H9 (cell line): ENCODE measurements at regions not wholly inside any gene's neighbourhood (a gene's known extent, or its start where the extent isn't known, plus 50 kb on each side); places are given as distances from the start of the nearest gene placed in this dataset.

ENCODE experiments used
- DNase-seq: peaks from one replicate; pipeline ENCODE4 v3.0.0-alpha.2; 2017
- H2AFZ ChIP-seq: one replicate; pipeline ENCODE4 v1.6.1; 2013; ENCODE audit warnings: mild to moderate bottlenecking, low read length, control low read depth, moderate library complexity
- H2AK5ac ChIP-seq: 2 replicates; pipeline ENCODE4 v1.6.1; 2013; ENCODE audit warnings: low read length, control low read depth, mixed read lengths; ENCODE audit not compliant: insufficient read length
- H2BK120ac ChIP-seq: one replicate; pipeline ENCODE4 v1.6.1; 2013; ENCODE audit warnings: low read depth, mild to moderate bottlenecking, low read length, control low read depth, inconsistent platforms; ENCODE audit not compliant: poor library complexity, severe bottlenecking
- H2BK12ac ChIP-seq: 2 replicates; pipeline ENCODE4 v1.6.1; 2013; ENCODE audit warnings: low read length, control low read depth, mixed read lengths, low read depth; ENCODE audit not compliant: insufficient read length
- H2BK15ac ChIP-seq: 2 replicates; pipeline ENCODE4 v1.6.1; 2013; ENCODE audit warnings: low read depth, low read length, control low read depth
- H2BK20ac ChIP-seq: one replicate; pipeline ENCODE4 v1.6.1; 2013; ENCODE audit warnings: low read depth, mild to moderate bottlenecking, low read length, control low read depth, inconsistent platforms; ENCODE audit not compliant: poor library complexity, severe bottlenecking
- H2BK5ac ChIP-seq: 2 replicates; pipeline ENCODE4 v1.6.1; 2013; ENCODE audit warnings: low read length, control low read depth, mixed read lengths; ENCODE audit not compliant: insufficient read length
- H3K14ac ChIP-seq: 2 replicates; pipeline ENCODE4 v1.6.1; 2013; ENCODE audit warnings: low read length, control low read depth; ENCODE audit not compliant: insufficient read depth
- H3K18ac ChIP-seq: 2 replicates; pipeline ENCODE4 v1.6.1; 2013; ENCODE audit warnings: low read depth, mild to moderate bottlenecking, mixed read lengths, low read length, control low read depth; ENCODE audit not compliant: insufficient read length
- H3K23ac ChIP-seq: 2 replicates; pipeline ENCODE4 v1.6.1; 2013; ENCODE audit warnings: low read length, control low read depth, mixed read lengths, low read depth; ENCODE audit not compliant: insufficient read length
- H3K23me2 ChIP-seq: 2 replicates; pipeline ENCODE4 v1.6.1; 2013; ENCODE audit warnings: low read depth, mild to moderate bottlenecking, mixed read lengths, low read length, control low read depth; ENCODE audit not compliant: insufficient read length, poor library complexity, severe bottlenecking
- H3K27ac ChIP-seq: 2 replicates; pipeline ENCODE4 v1.5.1; 2013; ENCODE audit warnings: low read length, control low read depth, mixed read lengths, low read depth; ENCODE audit not compliant: insufficient read length
- H3K27me3 ChIP-seq: 2 replicates; pipeline ENCODE4 v1.6.1; 2013; ENCODE audit warnings: low read length, control low read depth, inconsistent platforms; ENCODE audit not compliant: insufficient read depth
- H3K4ac ChIP-seq: 2 replicates; pipeline ENCODE4 v1.6.1; 2013; ENCODE audit warnings: low read depth, mild to moderate bottlenecking, control low read depth, inconsistent platforms, low read length, moderate library complexity
- H3K4me1 ChIP-seq: 2 replicates; pipeline ENCODE4 v1.6.1; 2013; ENCODE audit warnings: low read length, control low read depth, inconsistent platforms; ENCODE audit not compliant: insufficient read depth
- H3K4me2 ChIP-seq: 2 replicates; pipeline ENCODE4 v1.6.1; 2013; ENCODE audit warnings: low read length, control low read depth, mixed read lengths; ENCODE audit not compliant: insufficient read length, insufficient read depth
- H3K56ac ChIP-seq: 2 replicates; pipeline ENCODE4 v1.6.1; 2013; ENCODE audit warnings: low read depth, mild to moderate bottlenecking, mixed read lengths, low read length, control low read depth; ENCODE audit not compliant: insufficient read length
- H3K79me1 ChIP-seq: 2 replicates; pipeline ENCODE4 v1.6.1; 2013; ENCODE audit warnings: low read depth, mild to moderate bottlenecking, moderate library complexity, low read length, control low read depth, inconsistent platforms; ENCODE audit not compliant: insufficient read depth, poor library complexity, severe bottlenecking
- H3K79me2 ChIP-seq: 2 replicates; pipeline ENCODE4 v1.6.1; 2013; ENCODE audit warnings: low read length, control low read depth, inconsistent platforms; ENCODE audit not compliant: insufficient read depth
- H3K9ac ChIP-seq: 2 replicates; pipeline ENCODE4 v1.6.1; 2013; ENCODE audit warnings: low read length, control low read depth, mixed read lengths; ENCODE audit not compliant: insufficient read length; ENCODE audit errors: extremely low read depth
- H3K9me3 ChIP-seq: one replicate; pipeline ENCODE4 v1.6.1; 2013; ENCODE audit warnings: low read depth, low read length, inconsistent platforms; ENCODE audit not compliant: control insufficient read depth
- H3T11ph ChIP-seq: one replicate; pipeline ENCODE4 v1.6.1; 2013; ENCODE audit warnings: mild to moderate bottlenecking, low read length, control low read depth, inconsistent platforms
- H4K20me1 ChIP-seq: one replicate; pipeline ENCODE4 v1.6.1; 2013; ENCODE audit not compliant: control insufficient read depth, insufficient read length, insufficient read depth
- H4K5ac ChIP-seq: 2 replicates; pipeline ENCODE4 v1.6.1; 2013; ENCODE audit warnings: low read depth, mild to moderate bottlenecking, mixed read lengths, low read length, control low read depth; ENCODE audit not compliant: insufficient read length
- H4K8ac ChIP-seq: replicated peaks from 2 replicates; pipeline ENCODE4 v1.6.1; 2013; ENCODE audit warnings: low read length, control low read depth, mixed read lengths, low read depth; ENCODE audit not compliant: insufficient read length
- H4K91ac ChIP-seq: 2 replicates; pipeline ENCODE4 v1.6.1; 2013; ENCODE audit warnings: low read depth, mild to moderate bottlenecking, moderate library complexity, mixed read lengths, low read length, control low read depth; ENCODE audit not compliant: insufficient read length
- H3K27ac Mint-ChIP-seq, 3 experiments: 2 replicates in 2 of 3; 3 replicates in 1 of 3; pipeline ENCODE4 v1.8.0; 2020 to 2021; ENCODE audit warnings: mixed read lengths in 3 of 3, mild to moderate bottlenecking in 1 of 3, moderate library complexity in 1 of 3
- H3K27me3 Mint-ChIP-seq: 2 replicates; pipeline ENCODE4 v1.8.0; 2021; ENCODE audit warnings: low read depth, mild to moderate bottlenecking, moderate library complexity, mixed read lengths
- H3K36me3 Mint-ChIP-seq, 3 experiments: 2 replicates in 2 of 3; 3 replicates in 1 of 3; pipeline ENCODE4 v1.8.0; 2020 to 2021; ENCODE audit warnings: low read depth in 3 of 3, mixed read lengths in 3 of 3; ENCODE audit not compliant: insufficient read depth in 1 of 3
- H3K4me1 Mint-ChIP-seq, 2 experiments: 2 replicates each; pipeline ENCODE4 v1.8.0; 2020; ENCODE audit warnings: mixed read lengths in 2 of 2
- H3K4me3 Mint-ChIP-seq, 2 experiments: 2 replicates in 1 of 2; 3 replicates in 1 of 2; pipeline ENCODE4 v1.8.0; 2020 to 2021; ENCODE audit warnings: mild to moderate bottlenecking in 2 of 2, mixed read lengths in 2 of 2, moderate library complexity in 1 of 2
- H3K9me3 Mint-ChIP-seq, 2 experiments: 2 replicates in 1 of 2; 3 replicates in 1 of 2; pipeline ENCODE4 v1.8.0; 2020; ENCODE audit warnings: mild to moderate bottlenecking in 2 of 2, mixed read lengths in 2 of 2, moderate library complexity in 1 of 2
- WGBS: extraction: QIAGEN DNeasy Blood & Tissue Kit; methylation state at CpG from one replicate; pipeline ENCODE4 v1.1.7; 2013; ENCODE audit warnings: missing lambda C conversion rate, low lambda C conversion rate, mixed read lengths; ENCODE audit not compliant: insufficient read length; ENCODE audit errors: extremely low coverage; 5-methylcytosine and 5-hydroxymethylcytosine counted together
- TF ChIP-seq, protein P1 (sequence below): fragments of 200-600 bp; sonication (generic); conservative IDR thresholded peaks from 3 replicates; pipeline ENCODE4 v1.8.0; 2021; ENCODE audit warnings: antibody characterized with exemption, mild to moderate bottlenecking

- no peak overlapping the region for H3K4ac ChIP-seq
- H4K91ac ChIP-seq: no peak overlapping the region
- no peak overlapping the region for H2AK5ac ChIP-seq
- H3K79me2 ChIP-seq: no peaks in the 10 kb centered on the region
- H2BK5ac ChIP-seq: no peak overlapping the region
- H2BK12ac ChIP-seq: no peak overlapping the region
- H2BK20ac ChIP-seq: no peak overlapping the region
- H4K20me1 ChIP-seq: no peaks in the 10 kb centered on the region
- DNase-seq: no peak
- H3K9ac ChIP-seq: no peak overlapping the region
- no peak overlapping the region for H3K27ac Mint-ChIP-seq
- H3K4me1 ChIP-seq: no peaks in the 10 kb centered on the region
- no peak overlapping the region for H2BK120ac ChIP-seq
- WGBS: no CpG with 5 or more reads among the region's 5 CpGs
- H4K8ac ChIP-seq: no peak overlapping the region
- no peaks in the 10 kb centered on the region for H3K27me3 Mint-ChIP-seq
- no peak overlapping the region for H3K4me2 ChIP-seq
- H4K5ac ChIP-seq: no peak overlapping the region
- no peak overlapping the region for H3K56ac ChIP-seq
- no peak overlapping the region for H2AFZ ChIP-seq
- H3K27ac ChIP-seq: no peak overlapping the region
- H3K23ac ChIP-seq: no peak overlapping the region
- no peaks in the 10 kb centered on the region for H3K23me2 ChIP-seq
- H3T11ph ChIP-seq: no peak overlapping the region
- no peak overlapping the region for H3K4me3 Mint-ChIP-seq
- no peak overlapping the region for H3K18ac ChIP-seq
- no peaks in the 10 kb centered on the region; a peak in 1 of 4 replicates for H3K4me1 Mint-ChIP-seq
- H3K79me1 ChIP-seq: no peaks in the 10 kb centered on the region
- H3K9me3 ChIP-seq: no peaks in the 10 kb centered on the region
- H3K9me3 Mint-ChIP-seq: no peaks in the 10 kb centered on the region
- no peaks in the 10 kb centered on the region for H3K27me3 ChIP-seq
- no peak overlapping the region for H2BK15ac ChIP-seq
- H3K14ac ChIP-seq: no peak overlapping the region
- TF ChIP-seq, protein P1, sequence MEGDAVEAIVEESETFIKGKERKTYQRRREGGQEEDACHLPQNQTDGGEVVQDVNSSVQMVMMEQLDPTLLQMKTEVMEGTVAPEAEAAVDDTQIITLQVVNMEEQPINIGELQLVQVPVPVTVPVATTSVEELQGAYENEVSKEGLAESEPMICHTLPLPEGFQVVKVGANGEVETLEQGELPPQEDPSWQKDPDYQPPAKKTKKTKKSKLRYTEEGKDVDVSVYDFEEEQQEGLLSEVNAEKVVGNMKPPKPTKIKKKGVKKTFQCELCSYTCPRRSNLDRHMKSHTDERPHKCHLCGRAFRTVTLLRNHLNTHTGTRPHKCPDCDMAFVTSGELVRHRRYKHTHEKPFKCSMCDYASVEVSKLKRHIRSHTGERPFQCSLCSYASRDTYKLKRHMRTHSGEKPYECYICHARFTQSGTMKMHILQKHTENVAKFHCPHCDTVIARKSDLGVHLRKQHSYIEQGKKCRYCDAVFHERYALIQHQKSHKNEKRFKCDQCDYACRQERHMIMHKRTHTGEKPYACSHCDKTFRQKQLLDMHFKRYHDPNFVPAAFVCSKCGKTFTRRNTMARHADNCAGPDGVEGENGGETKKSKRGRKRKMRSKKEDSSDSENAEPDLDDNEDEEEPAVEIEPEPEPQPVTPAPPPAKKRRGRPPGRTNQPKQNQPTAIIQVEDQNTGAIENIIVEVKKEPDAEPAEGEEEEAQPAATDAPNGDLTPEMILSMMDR: no peak
- no peaks in the 10 kb centered on the region for H3K36me3 Mint-ChIP-seq
Observed at GRCh38 chr1:96361271-96361856, 360.2 kb upstream of the PTBP2 start.
